ENCODE measurements at regions not wholly inside any gene's neighbourhood (a gene's known extent, or its start where the extent isn't known, plus 50 kb on each side); places are given as distances from the start of the nearest gene placed in this dataset.

DNA sequence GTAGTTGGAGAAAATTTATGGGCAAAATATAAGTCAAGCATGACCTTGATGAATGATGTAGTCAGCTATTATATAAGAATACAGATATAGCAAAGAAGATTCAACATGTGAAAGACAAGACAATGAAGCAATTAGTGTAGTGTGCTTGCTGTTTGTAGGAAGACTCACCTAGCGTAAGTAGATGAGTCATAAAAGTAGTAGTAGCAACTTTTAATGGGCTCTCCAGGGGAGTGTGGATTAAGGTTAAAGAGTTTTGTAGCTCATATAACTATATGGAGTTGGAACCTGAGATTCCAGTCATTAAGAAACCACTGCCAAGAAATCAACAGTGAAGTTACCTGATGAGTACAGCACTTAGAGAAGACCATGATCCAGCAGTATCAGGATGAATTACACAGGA is 444.7 kb upstream of the CNTN3 start:
- no peak for TF ChIP-seq MYB (IDR thresholded peaks at IDR 0.05; ENCODE audit: borderline replicate concordance, low read depth, low read length)
- TF ChIP-seq, protein P1, sequence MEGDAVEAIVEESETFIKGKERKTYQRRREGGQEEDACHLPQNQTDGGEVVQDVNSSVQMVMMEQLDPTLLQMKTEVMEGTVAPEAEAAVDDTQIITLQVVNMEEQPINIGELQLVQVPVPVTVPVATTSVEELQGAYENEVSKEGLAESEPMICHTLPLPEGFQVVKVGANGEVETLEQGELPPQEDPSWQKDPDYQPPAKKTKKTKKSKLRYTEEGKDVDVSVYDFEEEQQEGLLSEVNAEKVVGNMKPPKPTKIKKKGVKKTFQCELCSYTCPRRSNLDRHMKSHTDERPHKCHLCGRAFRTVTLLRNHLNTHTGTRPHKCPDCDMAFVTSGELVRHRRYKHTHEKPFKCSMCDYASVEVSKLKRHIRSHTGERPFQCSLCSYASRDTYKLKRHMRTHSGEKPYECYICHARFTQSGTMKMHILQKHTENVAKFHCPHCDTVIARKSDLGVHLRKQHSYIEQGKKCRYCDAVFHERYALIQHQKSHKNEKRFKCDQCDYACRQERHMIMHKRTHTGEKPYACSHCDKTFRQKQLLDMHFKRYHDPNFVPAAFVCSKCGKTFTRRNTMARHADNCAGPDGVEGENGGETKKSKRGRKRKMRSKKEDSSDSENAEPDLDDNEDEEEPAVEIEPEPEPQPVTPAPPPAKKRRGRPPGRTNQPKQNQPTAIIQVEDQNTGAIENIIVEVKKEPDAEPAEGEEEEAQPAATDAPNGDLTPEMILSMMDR (IDR thresholded peaks at IDR 0.05 in 2 of 3, conservative IDR thresholded peaks at IDR 0.05 in 1 of 3; ENCODE audit: control insufficient read depth in 2 of 3, extremely low read depth in 1 of 3, insufficient read depth in 1 of 3, low read depth in 3 of 3, low read length in 3 of 3) = no peak
- TF ChIP-seq, protein P2, sequence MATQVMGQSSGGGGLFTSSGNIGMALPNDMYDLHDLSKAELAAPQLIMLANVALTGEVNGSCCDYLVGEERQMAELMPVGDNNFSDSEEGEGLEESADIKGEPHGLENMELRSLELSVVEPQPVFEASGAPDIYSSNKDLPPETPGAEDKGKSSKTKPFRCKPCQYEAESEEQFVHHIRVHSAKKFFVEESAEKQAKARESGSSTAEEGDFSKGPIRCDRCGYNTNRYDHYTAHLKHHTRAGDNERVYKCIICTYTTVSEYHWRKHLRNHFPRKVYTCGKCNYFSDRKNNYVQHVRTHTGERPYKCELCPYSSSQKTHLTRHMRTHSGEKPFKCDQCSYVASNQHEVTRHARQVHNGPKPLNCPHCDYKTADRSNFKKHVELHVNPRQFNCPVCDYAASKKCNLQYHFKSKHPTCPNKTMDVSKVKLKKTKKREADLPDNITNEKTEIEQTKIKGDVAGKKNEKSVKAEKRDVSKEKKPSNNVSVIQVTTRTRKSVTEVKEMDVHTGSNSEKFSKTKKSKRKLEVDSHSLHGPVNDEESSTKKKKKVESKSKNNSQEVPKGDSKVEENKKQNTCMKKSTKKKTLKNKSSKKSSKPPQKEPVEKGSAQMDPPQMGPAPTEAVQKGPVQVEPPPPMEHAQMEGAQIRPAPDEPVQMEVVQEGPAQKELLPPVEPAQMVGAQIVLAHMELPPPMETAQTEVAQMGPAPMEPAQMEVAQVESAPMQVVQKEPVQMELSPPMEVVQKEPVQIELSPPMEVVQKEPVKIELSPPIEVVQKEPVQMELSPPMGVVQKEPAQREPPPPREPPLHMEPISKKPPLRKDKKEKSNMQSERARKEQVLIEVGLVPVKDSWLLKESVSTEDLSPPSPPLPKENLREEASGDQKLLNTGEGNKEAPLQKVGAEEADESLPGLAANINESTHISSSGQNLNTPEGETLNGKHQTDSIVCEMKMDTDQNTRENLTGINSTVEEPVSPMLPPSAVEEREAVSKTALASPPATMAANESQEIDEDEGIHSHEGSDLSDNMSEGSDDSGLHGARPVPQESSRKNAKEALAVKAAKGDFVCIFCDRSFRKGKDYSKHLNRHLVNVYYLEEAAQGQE (IDR thresholded peaks at IDR 0.05; ENCODE audit: low read depth, low read length) = no peak

All from GM12878 (cell line).